ENCODE measurements at regions not wholly inside any gene's neighbourhood (a gene's known extent, or its start where the extent isn't known, plus 50 kb on each side); places are given as distances from the start of the nearest gene placed in this dataset.

DNA sequence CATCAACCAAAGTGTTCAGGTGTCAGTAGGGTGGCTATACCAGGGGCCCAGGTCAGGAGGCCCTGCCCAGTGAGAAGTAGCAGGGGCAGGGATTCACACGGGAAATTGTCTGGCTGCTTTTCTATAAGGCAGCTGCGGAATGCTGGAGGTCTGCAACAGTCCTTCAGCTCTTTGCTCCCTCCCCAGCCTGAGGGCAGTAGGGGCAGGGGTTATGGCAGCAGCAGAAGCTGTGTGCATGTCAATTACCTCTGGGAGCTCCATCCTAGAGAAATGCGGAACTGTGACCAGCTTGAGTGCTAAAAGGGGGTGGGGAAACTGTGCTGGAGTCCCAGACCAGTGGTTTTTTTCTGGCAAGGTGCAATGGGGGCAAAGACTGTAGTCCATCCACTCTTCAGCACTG, 810.4 kb downstream of the PCDH7 start:
- Histone ChIP-seq H3K4me3 (no peak overlapping the region), H3F3A (ENCODE audit: low read depth) (no peaks in the 10 kb centered on the region), H3K79me2 (ENCODE audit: low read depth) (no peaks in the 10 kb centered on the region), H3K36me3 (no peaks in the 10 kb centered on the region), H3K27ac (no peak overlapping the region), H3K27me3 (no peaks in the 10 kb centered on the region), H3K4me2 (no peak overlapping the region), H3K9ac (no peak overlapping the region), H2AFZ (replicated peaks) (peak overlapping the region; percentile 6), H3K9me3 (ENCODE audit: low read depth) (no peaks in the 10 kb centered on the region), H3K4me1 (no peaks in the 10 kb centered on the region), H4K20me1 (ENCODE audit: low read depth) (no peaks in the 10 kb centered on the region)
- H3K9me3 Mint-ChIP-seq, result peaks cover 7% of the 10 kb centered on the region
- H3K27me3 Mint-ChIP-seq (ENCODE audit: insufficient read depth, low read depth), result no peaks in the 10 kb centered on the region
- peaks cover 13% of the 10 kb centered on the region for H3K4me1 Mint-ChIP-seq
- H3K27ac Mint-ChIP-seq, result peak overlapping the region; percentile 42
- no peak overlapping the region for H3K4me3 Mint-ChIP-seq
- TF ChIP-seq EZH2phosphoT487 (IDR thresholded peaks at IDR 0.05) (no peak), EZH2 (IDR thresholded peaks at IDR 0.05) (no peak)
- TF ChIP-seq, protein P1, sequence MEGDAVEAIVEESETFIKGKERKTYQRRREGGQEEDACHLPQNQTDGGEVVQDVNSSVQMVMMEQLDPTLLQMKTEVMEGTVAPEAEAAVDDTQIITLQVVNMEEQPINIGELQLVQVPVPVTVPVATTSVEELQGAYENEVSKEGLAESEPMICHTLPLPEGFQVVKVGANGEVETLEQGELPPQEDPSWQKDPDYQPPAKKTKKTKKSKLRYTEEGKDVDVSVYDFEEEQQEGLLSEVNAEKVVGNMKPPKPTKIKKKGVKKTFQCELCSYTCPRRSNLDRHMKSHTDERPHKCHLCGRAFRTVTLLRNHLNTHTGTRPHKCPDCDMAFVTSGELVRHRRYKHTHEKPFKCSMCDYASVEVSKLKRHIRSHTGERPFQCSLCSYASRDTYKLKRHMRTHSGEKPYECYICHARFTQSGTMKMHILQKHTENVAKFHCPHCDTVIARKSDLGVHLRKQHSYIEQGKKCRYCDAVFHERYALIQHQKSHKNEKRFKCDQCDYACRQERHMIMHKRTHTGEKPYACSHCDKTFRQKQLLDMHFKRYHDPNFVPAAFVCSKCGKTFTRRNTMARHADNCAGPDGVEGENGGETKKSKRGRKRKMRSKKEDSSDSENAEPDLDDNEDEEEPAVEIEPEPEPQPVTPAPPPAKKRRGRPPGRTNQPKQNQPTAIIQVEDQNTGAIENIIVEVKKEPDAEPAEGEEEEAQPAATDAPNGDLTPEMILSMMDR (IDR thresholded peaks at IDR 0.05), result no peak
- no peaks in the 10 kb centered on the region for H3K36me3 Mint-ChIP-seq
- DNase-seq (ENCODE audit: low spot score), result no peak

DNA sequence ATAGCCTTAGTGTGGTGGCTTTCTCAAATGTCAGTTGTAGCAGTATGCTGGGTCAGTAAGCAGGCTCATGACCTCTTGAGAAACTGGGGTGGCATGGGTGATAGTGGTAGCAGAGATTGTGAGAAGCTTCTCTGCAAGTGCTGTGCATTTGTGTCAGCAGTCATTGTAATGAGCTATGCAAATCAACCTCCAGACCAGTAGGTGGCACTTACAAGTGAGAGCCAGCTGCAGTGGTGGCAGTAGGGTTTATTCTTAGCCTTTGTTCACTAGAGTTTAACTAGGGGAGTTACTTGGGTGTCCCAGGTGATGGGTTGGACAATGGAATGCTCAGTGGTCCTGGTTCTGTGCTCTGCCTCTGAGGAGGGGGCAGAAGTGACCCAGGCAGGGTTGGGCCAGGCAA, 818.7 kb downstream of the PCDH7 start:
- no peak overlapping the region for H3K4me2 ChIP-seq

DNA sequence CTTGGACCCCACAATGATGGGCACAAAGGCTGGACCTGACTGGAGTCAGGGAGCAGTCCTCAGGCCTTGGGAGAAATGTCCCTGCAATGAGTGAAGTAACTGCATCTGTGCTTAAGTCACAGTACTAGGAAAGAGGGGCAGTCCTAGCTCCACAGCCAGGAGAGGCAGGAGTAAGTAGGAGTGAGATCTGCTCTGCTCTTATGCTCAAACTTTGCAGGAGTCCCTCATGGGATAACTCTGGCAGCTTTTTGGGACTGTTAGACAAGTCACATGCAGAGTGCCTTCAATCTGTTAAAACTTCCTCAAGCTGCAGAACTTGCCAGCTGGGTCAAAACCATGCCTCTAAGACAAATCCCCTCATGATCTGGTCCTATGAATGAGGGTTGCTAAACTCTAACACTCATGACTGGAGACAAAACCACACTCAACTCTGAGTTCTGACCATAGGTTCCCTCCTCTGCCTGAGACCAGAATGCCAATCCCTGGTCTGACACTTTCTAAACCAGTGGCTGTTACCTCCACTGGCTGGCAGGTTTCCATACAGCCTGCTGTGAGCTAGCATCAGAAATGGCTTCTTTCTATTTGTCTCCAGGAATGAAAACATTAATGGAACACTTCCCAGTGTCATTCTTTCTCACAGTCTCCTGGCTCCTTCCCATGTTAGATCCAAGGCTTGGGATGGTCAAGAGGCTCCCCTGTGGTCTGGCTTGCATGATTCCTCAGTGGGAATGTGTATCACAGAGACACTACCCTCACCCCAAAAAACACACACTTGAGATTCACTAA, 819.3 kb downstream of the PCDH7 start:
- H3K4me3 ChIP-seq, result no peak overlapping the region
- TF ChIP-seq, protein P1 (IDR thresholded peaks at IDR 0.05), result no peak
- TF ChIP-seq EZH2 (IDR thresholded peaks at IDR 0.05) (no peak), EZH2phosphoT487 (IDR thresholded peaks at IDR 0.05) (no peak)
- H3F3A ChIP-seq (ENCODE audit: low read depth), result no peaks in the 10 kb centered on the region
- DNase-seq (ENCODE audit: low spot score), result no peak
- no peak overlapping the region for H3K4me2 ChIP-seq
- H3K27ac Mint-ChIP-seq, result no peak overlapping the region
- H3K9me3 ChIP-seq (ENCODE audit: low read depth), result no peaks in the 10 kb centered on the region
- H3K36me3 Mint-ChIP-seq, result no peaks in the 10 kb centered on the region
- no peak overlapping the region for H3K27ac ChIP-seq
- no peaks in the 10 kb centered on the region for H3K27me3 ChIP-seq
- H3K9me3 Mint-ChIP-seq, result no peaks in the 10 kb centered on the region
- peaks cover 3% of the 10 kb centered on the region for H3K4me1 Mint-ChIP-seq
- H3K27me3 Mint-ChIP-seq (ENCODE audit: insufficient read depth, low read depth), result no peaks in the 10 kb centered on the region
- H3K9ac ChIP-seq, result no peak overlapping the region
- no peaks in the 10 kb centered on the region for H4K20me1 ChIP-seq (ENCODE audit: low read depth)
- no peaks in the 10 kb centered on the region for H3K36me3 ChIP-seq
- H3K4me1 ChIP-seq, result no peaks in the 10 kb centered on the region
- no peak overlapping the region for H2AFZ ChIP-seq (replicated peaks)
- H3K79me2 ChIP-seq (ENCODE audit: low read depth), result no peaks in the 10 kb centered on the region
- H3K4me3 Mint-ChIP-seq, result no peak overlapping the region

More for the DNA sequence above, 818.7 kb downstream of the PCDH7 start:
- Histone ChIP-seq H3K27me3 (no peaks in the 10 kb centered on the region), H2AFZ (replicated peaks) (no peak overlapping the region), H3K9ac (no peak overlapping the region), H3K36me3 (no peaks in the 10 kb centered on the region), H3K9me3 (ENCODE audit: low read depth) (no peaks in the 10 kb centered on the region), H4K20me1 (ENCODE audit: low read depth) (no peaks in the 10 kb centered on the region), H3K27ac (no peak overlapping the region), H3K79me2 (ENCODE audit: low read depth) (no peaks in the 10 kb centered on the region), H3F3A (ENCODE audit: low read depth) (no peaks in the 10 kb centered on the region), H3K4me3 (no peak overlapping the region), H3K4me1 (no peaks in the 10 kb centered on the region)
- TF ChIP-seq, protein P1 (IDR thresholded peaks at IDR 0.05), result peak; percentile 14
- TF ChIP-seq EZH2 (IDR thresholded peaks at IDR 0.05) (no peak), EZH2phosphoT487 (IDR thresholded peaks at IDR 0.05) (no peak)
- Mint-ChIP-seq H3K4me3 (no peak overlapping the region), H3K36me3 (no peaks in the 10 kb centered on the region), H3K9me3 (no peaks in the 10 kb centered on the region), H3K27me3 (ENCODE audit: insufficient read depth, low read depth) (no peaks in the 10 kb centered on the region), H3K27ac (no peak overlapping the region), H3K4me1 (peaks cover 3% of the 10 kb centered on the region)
- DNase-seq (ENCODE audit: low spot score), result no peak

Measured in neural progenitor cell (in vitro differentiated cells).